ENCODE measurements at regions not wholly inside any gene's neighbourhood (a gene's known extent, or its start where the extent isn't known, plus 50 kb on each side); places are given as distances from the start of the nearest gene placed in this dataset.
"Not testable (repeated sequence)": the region's sequence is repeated elsewhere in the genome, so short reads cannot be mapped to it uniquely, and the experiment has no call there.

DNA sequence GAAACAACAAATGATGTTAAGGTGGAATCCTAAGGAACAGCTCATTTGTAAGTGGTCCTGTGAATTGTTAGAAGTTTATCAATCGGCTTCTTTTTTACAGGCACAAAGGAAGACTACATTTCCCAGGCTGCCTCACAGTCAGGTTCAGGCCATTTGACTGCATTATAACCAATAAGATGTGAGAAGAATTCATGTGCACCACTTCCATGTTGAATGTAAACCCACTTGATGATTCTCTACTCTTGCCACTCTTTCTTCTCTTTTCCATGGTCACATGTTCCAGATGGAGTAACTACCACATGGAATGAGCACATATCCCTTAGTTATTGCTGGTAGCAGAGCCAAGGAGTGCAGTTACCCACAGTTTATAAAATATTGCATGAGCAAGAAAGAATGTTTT lies 67.1 kb upstream of the GZMB start:
- intact Hi-C loops (cut with micrococcal nuclease; ENCODE audit: unreplicated experiment) = no loop called here
- ChIA-PET POLR2A (no interaction called here), CTCF (no interaction called here)
- H3K27me3 ChIP-seq (replicated peaks; ENCODE audit: control insufficient read depth, insufficient read depth, low read length) = no peaks in the 10 kb centered on the region; the same call in 1 of the 2 replicates
- H3K9me3 ChIP-seq = no peaks in the 10 kb centered on the region
- H3K36me3 Mint-ChIP-seq (ENCODE audit: insufficient read depth, unreplicated experiment) = no peaks in the 10 kb centered on the region
- H3K27me3 Mint-ChIP-seq (ENCODE audit: insufficient read depth, unreplicated experiment) = peaks cover 10% of the 10 kb centered on the region
- H3K4me1 Mint-ChIP-seq (ENCODE audit: low read depth, unreplicated experiment) = no peaks in the 10 kb centered on the region
- no peaks in the 10 kb centered on the region for H3K9me3 Mint-ChIP-seq (ENCODE audit: unreplicated experiment)
- TF ChIP-seq, protein P1, sequence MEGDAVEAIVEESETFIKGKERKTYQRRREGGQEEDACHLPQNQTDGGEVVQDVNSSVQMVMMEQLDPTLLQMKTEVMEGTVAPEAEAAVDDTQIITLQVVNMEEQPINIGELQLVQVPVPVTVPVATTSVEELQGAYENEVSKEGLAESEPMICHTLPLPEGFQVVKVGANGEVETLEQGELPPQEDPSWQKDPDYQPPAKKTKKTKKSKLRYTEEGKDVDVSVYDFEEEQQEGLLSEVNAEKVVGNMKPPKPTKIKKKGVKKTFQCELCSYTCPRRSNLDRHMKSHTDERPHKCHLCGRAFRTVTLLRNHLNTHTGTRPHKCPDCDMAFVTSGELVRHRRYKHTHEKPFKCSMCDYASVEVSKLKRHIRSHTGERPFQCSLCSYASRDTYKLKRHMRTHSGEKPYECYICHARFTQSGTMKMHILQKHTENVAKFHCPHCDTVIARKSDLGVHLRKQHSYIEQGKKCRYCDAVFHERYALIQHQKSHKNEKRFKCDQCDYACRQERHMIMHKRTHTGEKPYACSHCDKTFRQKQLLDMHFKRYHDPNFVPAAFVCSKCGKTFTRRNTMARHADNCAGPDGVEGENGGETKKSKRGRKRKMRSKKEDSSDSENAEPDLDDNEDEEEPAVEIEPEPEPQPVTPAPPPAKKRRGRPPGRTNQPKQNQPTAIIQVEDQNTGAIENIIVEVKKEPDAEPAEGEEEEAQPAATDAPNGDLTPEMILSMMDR (IDR thresholded peaks at IDR 0.05; ENCODE audit: insufficient read depth in 1 of 2, low read depth in 1 of 2, low read length in 1 of 2, severe bottlenecking in 1 of 2, unreplicated experiment in 1 of 2) = no peak
- no peaks in the 10 kb centered on the region for H3K36me3 ChIP-seq (ENCODE audit: control insufficient read depth, insufficient read depth, low read length)
- no TSS peak for BruUV-seq (replicated peaks)
- H3K27ac Mint-ChIP-seq (ENCODE audit: unreplicated experiment) = no peak overlapping the region
- no peak overlapping the region for H3K4me3 ChIP-seq (ENCODE audit: low read depth, low read length)
- no peaks in the 10 kb centered on the region for H3K4me1 ChIP-seq
- H3K4me3 Mint-ChIP-seq (ENCODE audit: unreplicated experiment) = no peak overlapping the region
- no peak for DNase-seq

DNA sequence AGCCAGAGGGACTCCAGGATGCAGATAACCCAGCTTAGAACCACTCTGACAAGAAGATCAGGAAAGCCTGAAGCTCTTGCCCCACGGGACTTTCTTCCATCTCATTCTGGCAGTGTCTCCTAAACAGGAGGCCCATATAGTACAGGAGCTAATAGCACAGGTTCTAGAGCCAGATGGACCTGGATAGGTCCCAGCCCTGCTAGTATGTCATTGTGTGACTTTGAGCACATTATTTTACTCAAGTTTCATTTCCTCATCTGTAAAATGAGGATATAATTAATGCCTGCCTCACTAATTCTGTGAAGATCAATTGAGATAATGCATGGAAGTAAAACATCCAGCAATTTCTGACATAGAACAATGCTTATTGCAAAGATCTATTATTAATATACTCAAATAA lies 66.5 kb upstream of the GZMB start:
- Histone ChIP-seq H3K9me3 (no peaks in the 10 kb centered on the region), H3K4me1 (no peaks in the 10 kb centered on the region), H3K36me3 (ENCODE audit: control insufficient read depth, insufficient read depth, low read length) (no peaks in the 10 kb centered on the region), H3K27me3 (replicated peaks; ENCODE audit: control insufficient read depth, insufficient read depth, low read length) (no peaks in the 10 kb centered on the region; the same call in 1 of the 2 replicates), H3K4me3 (ENCODE audit: low read depth, low read length) (no peak overlapping the region)
- H3K4me1 Mint-ChIP-seq (ENCODE audit: low read depth, unreplicated experiment) = no peaks in the 10 kb centered on the region
- ChIA-PET POLR2A (no interaction called here), CTCF (no interaction called here)
- no TSS peak for BruUV-seq (replicated peaks)
- H3K27me3 Mint-ChIP-seq (ENCODE audit: insufficient read depth, unreplicated experiment) = peaks cover 8% of the 10 kb centered on the region
- DNase-seq = no peak
- no peak overlapping the region for H3K27ac Mint-ChIP-seq (ENCODE audit: unreplicated experiment)
- intact Hi-C loops (cut with micrococcal nuclease; ENCODE audit: unreplicated experiment) = no loop called here
- H3K36me3 Mint-ChIP-seq (ENCODE audit: insufficient read depth, unreplicated experiment) = no peaks in the 10 kb centered on the region
- H3K9me3 Mint-ChIP-seq (ENCODE audit: unreplicated experiment) = no peaks in the 10 kb centered on the region
- no peak overlapping the region for H3K4me3 Mint-ChIP-seq (ENCODE audit: unreplicated experiment)
- TF ChIP-seq, protein P1 (IDR thresholded peaks at IDR 0.05; ENCODE audit: insufficient read depth in 1 of 2, low read depth in 1 of 2, low read length in 1 of 2, severe bottlenecking in 1 of 2, unreplicated experiment in 1 of 2) = no peak

DNA sequence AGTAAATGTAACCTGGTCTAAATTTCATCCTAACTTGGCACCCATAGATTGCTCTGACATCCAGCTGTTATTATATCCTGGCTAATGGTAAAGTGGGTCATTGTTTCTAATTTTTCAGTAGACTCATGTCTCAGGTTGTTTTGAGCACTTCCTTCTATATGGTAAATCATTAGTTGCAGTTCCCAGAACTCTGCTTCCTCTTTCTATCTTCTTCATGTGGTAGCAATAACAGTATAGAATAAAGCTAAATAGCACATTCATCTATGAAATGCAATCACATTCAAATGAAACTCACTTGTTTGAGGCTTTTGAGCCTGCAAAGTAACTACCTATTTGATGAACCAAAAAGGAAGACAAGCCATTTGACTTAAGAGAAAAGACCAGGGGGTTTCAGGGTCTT lies 65.1 kb upstream of the GZMB start:
- H3K36me3 ChIP-seq (ENCODE audit: control insufficient read depth, insufficient read depth, low read length) = no peaks in the 10 kb centered on the region
- no peaks in the 10 kb centered on the region for H3K27me3 ChIP-seq (replicated peaks; ENCODE audit: control insufficient read depth, insufficient read depth, low read length)
- Mint-ChIP-seq H3K9me3 (ENCODE audit: unreplicated experiment) (no peaks in the 10 kb centered on the region), H3K36me3 (ENCODE audit: insufficient read depth, unreplicated experiment) (no peaks in the 10 kb centered on the region), H3K4me3 (ENCODE audit: unreplicated experiment) (no peak overlapping the region), H3K4me1 (ENCODE audit: low read depth, unreplicated experiment) (no peaks in the 10 kb centered on the region), H3K27ac (ENCODE audit: unreplicated experiment) (no peak overlapping the region), H3K27me3 (ENCODE audit: insufficient read depth, unreplicated experiment) (peaks cover 5% of the 10 kb centered on the region)
- POLR2A ChIA-PET = no interaction called here
- DNase-seq = no peak
- BruUV-seq (replicated peaks) = no TSS peak
- H3K9me3 ChIP-seq = no peaks in the 10 kb centered on the region
- CTCF ChIA-PET = no interaction called here
- H3K4me1 ChIP-seq = no peaks in the 10 kb centered on the region
- H3K4me3 ChIP-seq (ENCODE audit: low read depth, low read length) = no peak overlapping the region
- intact Hi-C loops (cut with micrococcal nuclease; ENCODE audit: unreplicated experiment) = no loop called here
- TF ChIP-seq, protein P1 (IDR thresholded peaks at IDR 0.05; ENCODE audit: insufficient read depth in 1 of 2, low read depth in 1 of 2, low read length in 1 of 2, severe bottlenecking in 1 of 2, unreplicated experiment in 1 of 2) = no peak

DNA sequence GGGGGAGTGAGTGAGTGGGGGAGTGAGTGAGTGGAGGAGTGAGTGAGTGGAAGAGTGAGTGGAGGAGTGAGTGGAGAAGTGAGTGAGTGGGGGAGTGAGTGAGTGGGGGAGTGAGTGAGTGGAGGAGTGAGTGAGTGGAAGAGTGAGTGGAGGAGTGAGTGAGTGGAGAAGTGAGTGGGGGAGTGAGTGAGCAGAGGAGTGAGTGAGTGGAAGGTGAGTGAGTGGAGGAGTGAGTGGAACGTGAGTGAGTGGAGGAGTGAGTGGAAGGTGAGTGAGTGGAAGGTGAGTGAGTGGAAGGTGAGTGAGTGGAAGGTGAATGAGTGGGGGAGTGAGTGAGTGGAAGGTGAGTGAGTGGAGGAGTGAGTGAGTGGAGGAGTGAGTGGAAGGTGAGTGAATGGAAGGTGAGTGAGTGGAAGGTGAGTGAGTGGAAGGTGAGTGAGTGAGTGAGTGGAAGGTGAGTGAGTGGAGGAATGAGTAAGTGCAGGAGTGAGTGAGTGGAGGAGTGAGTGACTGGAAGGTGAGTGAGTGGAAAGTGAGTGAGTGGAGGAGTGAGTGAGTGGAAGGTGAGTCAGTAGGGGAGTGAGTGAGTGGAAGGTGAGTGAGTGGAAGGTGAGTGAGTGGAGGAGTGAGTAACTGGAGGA lies 62.4 kb upstream of the GZMB start:
- H3K36me3 ChIP-seq (ENCODE audit: control insufficient read depth, insufficient read depth, low read length); DNase-seq; H3K27me3 Mint-ChIP-seq (ENCODE audit: insufficient read depth, unreplicated experiment); BruUV-seq (replicated peaks); CTCF ChIA-PET; H3K4me1 Mint-ChIP-seq (ENCODE audit: low read depth, unreplicated experiment); H3K4me3 ChIP-seq (ENCODE audit: low read depth, low read length); H3K27ac Mint-ChIP-seq (ENCODE audit: unreplicated experiment); intact Hi-C loops (cut with micrococcal nuclease; ENCODE audit: unreplicated experiment); H3K27me3 ChIP-seq (replicated peaks; ENCODE audit: control insufficient read depth, insufficient read depth, low read length); H3K9me3 Mint-ChIP-seq (ENCODE audit: unreplicated experiment); H3K36me3 Mint-ChIP-seq (ENCODE audit: insufficient read depth, unreplicated experiment); H3K4me1 ChIP-seq; H3K9me3 ChIP-seq; POLR2A ChIA-PET; H3K4me3 Mint-ChIP-seq (ENCODE audit: unreplicated experiment): not testable (repeated sequence)
